HCT116 (cell line): ENCODE measurements at regions not wholly inside any gene's neighbourhood (a gene's known extent, or its start where the extent isn't known, plus 50 kb on each side); places are given as distances from the start of the nearest gene placed in this dataset.

Source experiments
- ATAC-seq: fragments of 200-7000 bp; cut with Tn5 transposase; 2 replicates; pipeline ENCODE4 v1.9.1; 2020; ENCODE audit warnings: mild to moderate bottlenecking, moderate library complexity
- BruUV-seq: library from RNA; stranded (reverse); fragments of 400-500 nt; replicated peaks from 2 replicates; lab custom pipeline; 2021; lab: Mats Ljungman, UMichigan
- CTCF ChIA-PET: fragments of 300-600 bp; sonication (Branson Sonifier 250); formaldehyde crosslinking; loops from one replicate; lab custom pipeline; 2021; ENCODE audit warnings: antibody characterized with exemption; lab: Charles Lee
- POLR2A ChIA-PET: fragments of 300-600, 350-600 bp; sonication (Branson Sonifier 250); formaldehyde crosslinking; loops from one replicate; lab custom pipeline; 2021; ENCODE audit warnings: antibody characterized with exemption; lab: Charles Lee
- RAD21 ChIA-PET, 2 experiments: fragments of 300-600 bp; sonication (Branson Sonifier 250); formaldehyde crosslinking; loops; one replicate each; lab custom pipeline; 2023; ENCODE audit warnings: low total read pairs in 2 of 2; ENCODE audit not compliant: uncharacterized antibody in 2 of 2, unreplicated experiment in 2 of 2, low non-redundant PET in 1 of 2; lab: Charles Lee
- DNase-seq: peaks from one replicate; pipeline ENCODE4 v3.0.0-alpha.2; 2010; ENCODE audit warnings: low read depth, low spot score
- H2AFZ ChIP-seq: fragments of 200-600 bp; shearing (Covaris generic), sonication (generic); 2 replicates; pipeline ENCODE4 v1.6.1; 2017; ENCODE audit warnings: low read depth, mixed run types, mixed read lengths, antibody characterized with exemption, low read length; ENCODE audit not compliant: poor library complexity, severe bottlenecking
- H3K27ac ChIP-seq: 2 replicates; pipeline ENCODE4 v1.5.1; 2012; ENCODE audit warnings: low read depth, low read length
- H3K27me3 ChIP-seq: fragments of 200-600 bp; sonication (generic); 2 replicates; pipeline ENCODE4 v1.6.1; 2016; ENCODE audit warnings: mixed run types, low read length, mixed read lengths; ENCODE audit not compliant: insufficient read depth
- H3K36me3 ChIP-seq, 2 experiments: fragments of 200-500 bp in 1 of 2; fragments of 200-600 bp in 1 of 2; sonication (Bioruptor generic) in 1 of 2; sonication (generic) in 1 of 2; 2 replicates each; pipeline versions ENCODE4 v1.5.1 to v1.6.1; 2014 to 2016; ENCODE audit warnings: low read length in 2 of 2, inconsistent platforms in 1 of 2, mixed read lengths in 1 of 2, mixed run types in 1 of 2; ENCODE audit not compliant: insufficient read depth in 2 of 2, control insufficient read depth in 1 of 2
- H3K4me1 ChIP-seq, 2 experiments: fragments of 200-600 bp in 1 of 2; sonication (generic) in 1 of 2; 2 replicates each; pipeline versions ENCODE4 v1.5.1 to v1.6.1; 2012 to 2017; ENCODE audit warnings: low read length in 2 of 2, inconsistent platforms in 1 of 2, mild to moderate bottlenecking in 1 of 2, mixed read lengths in 1 of 2, mixed run types in 1 of 2, moderate library complexity in 1 of 2; ENCODE audit not compliant: insufficient read depth in 2 of 2, control insufficient read depth in 1 of 2
- H3K4me2 ChIP-seq: fragments of 200-600 bp; sonication (generic); 2 replicates; pipeline ENCODE4 v1.6.1; 2017; ENCODE audit warnings: mixed run types, low read length, mixed read lengths
- H3K4me3 ChIP-seq, 2 experiments: fragments of 200-600 bp in 1 of 2; sonication (generic) in 1 of 2; replicated peaks in 1 of 2; 2 replicates each; pipeline ENCODE4 v1.5.1; 2011 to 2016; ENCODE audit warnings: low read length in 2 of 2, control low read depth in 1 of 2, low read depth in 1 of 2, mild to moderate bottlenecking in 1 of 2, mixed read lengths in 1 of 2, mixed run types in 1 of 2
- H3K79me2 ChIP-seq: fragments of 200-600 bp; sonication (generic); 2 replicates; pipeline ENCODE4 v1.6.1; 2017; ENCODE audit warnings: mild to moderate bottlenecking, mixed run types, low read length, moderate library complexity, mixed read lengths; ENCODE audit not compliant: insufficient read depth
- H3K9ac ChIP-seq: fragments of 200-600 bp; sonication (generic); 2 replicates; pipeline ENCODE4 v1.6.1; 2016; ENCODE audit warnings: low read length, mixed read lengths
- H3K9me2 ChIP-seq: fragments of 200-600 bp; sonication (generic), shearing (Covaris generic); 2 replicates; pipeline ENCODE4 v1.6.1; 2017; ENCODE audit warnings: mixed run types, mild to moderate bottlenecking, moderate library complexity; ENCODE audit not compliant: insufficient read depth
- H3K9me3 ChIP-seq, 2 experiments: fragments of 200-500 bp in 1 of 2; fragments of 200-600 bp in 1 of 2; sonication (Bioruptor generic) in 1 of 2; sonication (generic) in 1 of 2; 2 replicates each; pipeline ENCODE4 v1.6.1; 2014 to 2017; ENCODE audit warnings: low read length in 2 of 2, mixed read lengths in 2 of 2, inconsistent platforms in 1 of 2, low read depth in 1 of 2, mild to moderate bottlenecking in 1 of 2, mixed run types in 1 of 2, moderate library complexity in 1 of 2; ENCODE audit not compliant: control insufficient read depth in 1 of 2, insufficient read depth in 1 of 2
- H4K20me1 ChIP-seq: fragments of 200-600 bp; sonication (generic), shearing (Covaris generic); 2 replicates; pipeline ENCODE4 v1.6.1; 2017; ENCODE audit warnings: mixed run types, mild to moderate bottlenecking, moderate library complexity; ENCODE audit not compliant: insufficient read depth
- CBX3 ChIP-seq: IDR thresholded peaks from 2 replicates; pipeline ENCODE4 v1.6.1; 2012; ENCODE audit warnings: low read depth
- EGR1 ChIP-seq: IDR thresholded peaks from 2 replicates; pipeline ENCODE4 v1.6.1; 2012; ENCODE audit warnings: low read depth
- EZH2 ChIP-seq: fragments of 200-600 bp; sonication (generic); IDR thresholded peaks from 2 replicates; pipeline ENCODE4 v1.6.1; 2017; ENCODE audit warnings: antibody characterized with exemption, mixed run types
- EZH2phosphoT487 ChIP-seq: fragments of 200-600 bp; IDR thresholded peaks from 2 replicates; pipeline ENCODE4 v1.6.1; 2018; ENCODE audit warnings: antibody characterized with exemption, borderline replicate concordance
- FOSL1 ChIP-seq: IDR thresholded peaks from 2 replicates; pipeline ENCODE4 v1.6.1; 2012; ENCODE audit warnings: low read depth
- JUND ChIP-seq: IDR thresholded peaks from 2 replicates; pipeline ENCODE4 v1.6.1; 2012
- MAX ChIP-seq: IDR thresholded peaks from 2 replicates; pipeline ENCODE4 v1.6.1; 2012
- POLR2A ChIP-seq: IDR thresholded peaks from 2 replicates; pipeline ENCODE4 v1.7.0; 2011; ENCODE audit warnings: borderline replicate concordance; ENCODE audit not compliant: insufficient read depth, insufficient read length; ENCODE audit errors: extremely low read depth
- RAD21 ChIP-seq: IDR thresholded peaks from 2 replicates; pipeline ENCODE4 v1.6.1; 2012; ENCODE audit warnings: low read depth, mild to moderate bottlenecking
- REST ChIP-seq: IDR thresholded peaks from 2 replicates; pipeline ENCODE4 v1.6.1; 2012; ENCODE audit warnings: low read depth
- SP1 ChIP-seq: IDR thresholded peaks from 2 replicates; pipeline ENCODE4 v1.6.1; 2012; ENCODE audit warnings: low read depth
- SRF ChIP-seq: IDR thresholded peaks from 2 replicates; pipeline ENCODE4 v1.6.1; 2012; ENCODE audit warnings: low read depth
- TCF7L2 ChIP-seq: IDR thresholded peaks from 2 replicates; pipeline ENCODE4 v1.7.0; 2011; ENCODE audit warnings: borderline replicate concordance, inconsistent platforms; ENCODE audit not compliant: insufficient read depth, insufficient read length; ENCODE audit errors: extremely low read depth
- YY1 ChIP-seq: IDR thresholded peaks from 2 replicates; pipeline ENCODE4 v1.6.1; 2011; ENCODE audit warnings: low read length, low read depth, moderate library complexity, mild to moderate bottlenecking; ENCODE audit not compliant: insufficient replicate concordance; ENCODE audit errors: extremely low read depth
- ZFX ChIP-seq: fragments of 450-650 bp; IDR thresholded peaks from 2 replicates; pipeline ENCODE4 v1.6.1; 2017
- ZNF274 ChIP-seq: fragments of 200-500 bp; sonication (Bioruptor generic); IDR thresholded peaks from 2 replicates; pipeline ENCODE4 v1.6.1; 2014; ENCODE audit warnings: mild to moderate bottlenecking, low read depth, low read length, inconsistent platforms
- intact Hi-C: fragments of 100-400 bp; cut with micrococcal nuclease; formaldehyde crosslinking; loops from 2 replicates; pipeline ENCODE4 v1.10.0; 2022
- TF ChIP-seq, protein P1 (sequence below): IDR thresholded peaks from 2 replicates; pipeline ENCODE4 v1.6.1; 2011; ENCODE audit warnings: mild to moderate bottlenecking, low read length, moderate library complexity; ENCODE audit not compliant: insufficient replicate concordance; ENCODE audit errors: extremely low read depth

- no peaks in the 10 kb centered on the region for H3K27me3 ChIP-seq
- H3K4me3 ChIP-seq = no peak overlapping the region
- no peaks in the 10 kb centered on the region for H3K36me3 ChIP-seq
- ATAC-seq = no peak
- no peak overlapping the region for H3K9ac ChIP-seq
- H3K9me2 ChIP-seq = no peaks in the 10 kb centered on the region
- H3K79me2 ChIP-seq = no peaks in the 10 kb centered on the region
- no peaks in the 10 kb centered on the region for H3K4me1 ChIP-seq
- BruUV-seq = no TSS peak
- no peaks in the 10 kb centered on the region for H3K9me3 ChIP-seq
- no peak overlapping the region for H3K4me2 ChIP-seq
- ChIA-PET RAD21 (no interaction called here), POLR2A (no interaction called here), CTCF (no interaction called here)
- intact Hi-C loops = no loop called here
- H2AFZ ChIP-seq = no peak overlapping the region
- DNase-seq = no peak
- no peak overlapping the region for H3K27ac ChIP-seq
- H4K20me1 ChIP-seq = no peaks in the 10 kb centered on the region
- TF ChIP-seq YY1 = no peak
- TF ChIP-seq POLR2A = no peak
- no peak for TF ChIP-seq SP1
- TF ChIP-seq JUND = no peak
- TF ChIP-seq RAD21 = no peak
- no peak for TF ChIP-seq SRF
Measured at GRCh38 chr3:177930771-177931170, 605.5 kb upstream of the KCNMB2 start.

DNA sequence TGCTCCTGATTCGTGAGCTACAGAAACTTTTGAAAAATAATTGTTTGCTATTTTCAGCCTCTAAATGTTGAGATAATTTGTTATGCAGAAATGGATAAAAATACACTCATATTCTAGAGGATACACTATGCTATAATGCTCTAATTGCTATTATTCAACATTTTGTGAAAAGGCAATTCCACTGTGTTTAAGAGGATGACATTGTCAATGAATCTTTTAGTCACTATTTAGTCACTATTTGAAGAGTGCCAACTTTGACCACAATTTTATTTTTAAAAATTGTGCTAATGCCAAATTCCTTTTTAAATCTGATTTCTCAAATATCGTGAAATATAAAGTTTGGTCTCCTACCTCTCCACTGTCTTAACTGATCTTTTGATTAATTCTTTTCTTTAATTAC is 604.9 kb upstream of the KCNMB2 start:
- intact Hi-C loops = no loop called here
- H3K36me3 ChIP-seq = no peaks in the 10 kb centered on the region
- no peak overlapping the region for H3K27ac ChIP-seq
- DNase-seq = no peak
- no peak overlapping the region for H3K9ac ChIP-seq
- no peaks in the 10 kb centered on the region for H3K9me3 ChIP-seq
- H3K4me3 ChIP-seq = no peak overlapping the region
- no peaks in the 10 kb centered on the region for H3K27me3 ChIP-seq
- BruUV-seq = no TSS peak
- no peak overlapping the region for H3K4me2 ChIP-seq
- H4K20me1 ChIP-seq = no peaks in the 10 kb centered on the region
- no peaks in the 10 kb centered on the region for H3K9me2 ChIP-seq
- RAD21 ChIA-PET = no interaction called here
- no peak for ATAC-seq
- no peaks in the 10 kb centered on the region for H3K79me2 ChIP-seq
- CTCF ChIA-PET = no interaction called here
- H3K4me1 ChIP-seq = no peaks in the 10 kb centered on the region
- POLR2A ChIA-PET = no interaction called here
- no peak overlapping the region for H2AFZ ChIP-seq
- TF ChIP-seq, protein P1, sequence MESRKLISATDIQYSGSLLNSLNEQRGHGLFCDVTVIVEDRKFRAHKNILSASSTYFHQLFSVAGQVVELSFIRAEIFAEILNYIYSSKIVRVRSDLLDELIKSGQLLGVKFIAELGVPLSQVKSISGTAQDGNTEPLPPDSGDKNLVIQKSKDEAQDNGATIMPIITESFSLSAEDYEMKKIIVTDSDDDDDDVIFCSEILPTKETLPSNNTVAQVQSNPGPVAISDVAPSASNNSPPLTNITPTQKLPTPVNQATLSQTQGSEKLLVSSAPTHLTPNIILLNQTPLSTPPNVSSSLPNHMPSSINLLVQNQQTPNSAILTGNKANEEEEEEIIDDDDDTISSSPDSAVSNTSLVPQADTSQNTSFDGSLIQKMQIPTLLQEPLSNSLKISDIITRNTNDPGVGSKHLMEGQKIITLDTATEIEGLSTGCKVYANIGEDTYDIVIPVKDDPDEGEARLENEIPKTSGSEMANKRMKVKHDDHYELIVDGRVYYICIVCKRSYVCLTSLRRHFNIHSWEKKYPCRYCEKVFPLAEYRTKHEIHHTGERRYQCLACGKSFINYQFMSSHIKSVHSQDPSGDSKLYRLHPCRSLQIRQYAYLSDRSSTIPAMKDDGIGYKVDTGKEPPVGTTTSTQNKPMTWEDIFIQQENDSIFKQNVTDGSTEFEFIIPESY = no peak
- TF ChIP-seq CBX3 = no peak
- no peak for TF ChIP-seq EGR1
- TF ChIP-seq POLR2A = no peak
- TF ChIP-seq SP1 = no peak
- no peak for TF ChIP-seq TCF7L2
- TF ChIP-seq REST = no peak
- TF ChIP-seq YY1 = no peak
- TF ChIP-seq MAX = no peak
- TF ChIP-seq SRF = no peak
- TF ChIP-seq ZFX = no peak
- TF ChIP-seq EZH2phosphoT487 = no peak
- no peak for TF ChIP-seq RAD21
- TF ChIP-seq EZH2 = no peak
- no peak for TF ChIP-seq ZNF274
- TF ChIP-seq FOSL1 = no peak
